IMR-90 (cell line): ENCODE measurements at regions not wholly inside any gene's neighbourhood (a gene's known extent, or its start where the extent isn't known, plus 50 kb on each side); places are given as distances from the start of the nearest gene placed in this dataset.

Source experiments
- ATAC-seq: fragments of 200-7000 bp; cut with Tn5 transposase; 2 replicates; pipeline ENCODE4 v1.9.1; 2020; ENCODE audit warnings: low read depth, mild to moderate bottlenecking, moderate library complexity
- BruUV-seq: library from RNA; stranded (reverse); fragments of 400-500 nt; replicated peaks from 2 replicates; lab custom pipeline; 2021; lab: Mats Ljungman, UMichigan
- CTCF ChIA-PET: fragments of 300-600 bp; formaldehyde crosslinking; extraction: SDS; loops from one replicate; lab custom pipeline; 2021; ENCODE audit warnings: antibody characterized with exemption; lab: Yijun Ruan, JAX
- POLR2A ChIA-PET: fragments of 300-600 bp; sonication (Branson Sonifier 250); formaldehyde crosslinking; loops from one replicate; lab custom pipeline; 2022; ENCODE audit warnings: antibody characterized with exemption; ENCODE audit not compliant: unreplicated experiment; lab: Charles Lee
- DNase-seq: peaks from one replicate; pipeline ENCODE4 v3.0.0; 2013
- H2AFZ ChIP-seq: replicated peaks from 2 replicates; pipeline ENCODE3; 2013; ENCODE audit warnings: low read length, mild to moderate bottlenecking; ENCODE audit not compliant: poor library complexity
- H2AK5ac ChIP-seq: 2 replicates; pipeline ENCODE4 v1.6.1; 2013; ENCODE audit warnings: low read depth, low read length, inconsistent platforms
- H2AK9ac ChIP-seq: replicated peaks from 2 replicates; pipeline ENCODE3; 2013; ENCODE audit warnings: mild to moderate bottlenecking, low read depth, low read length, moderate library complexity; ENCODE audit not compliant: poor library complexity
- H2BK120ac ChIP-seq: 2 replicates; pipeline ENCODE4 v1.6.1; 2013; ENCODE audit warnings: low read depth, low read length, inconsistent platforms
- H2BK15ac ChIP-seq: 3 replicates; pipeline ENCODE4 v1.6.1; 2013; ENCODE audit warnings: low read depth, low read length, inconsistent platforms
- H2BK20ac ChIP-seq: 2 replicates; pipeline ENCODE4 v1.6.1; 2013; ENCODE audit warnings: low read depth, mild to moderate bottlenecking, inconsistent platforms, low read length, moderate library complexity
- H2BK5ac ChIP-seq: 2 replicates; pipeline ENCODE4 v1.6.1; 2013; ENCODE audit warnings: mild to moderate bottlenecking, low read depth, low read length, inconsistent platforms; ENCODE audit not compliant: poor library complexity, severe bottlenecking
- H3K14ac ChIP-seq: replicated peaks from 2 replicates; pipeline ENCODE4 v1.6.1; 2013; ENCODE audit warnings: low read depth, low read length, inconsistent platforms
- H3K18ac ChIP-seq: 2 replicates; pipeline ENCODE4 v1.6.1; 2013; ENCODE audit warnings: low read depth, low read length, control low read depth
- H3K23ac ChIP-seq: 2 replicates; pipeline ENCODE4 v1.6.1; 2013; ENCODE audit warnings: low read depth, low read length, inconsistent platforms
- H3K27ac ChIP-seq: 2 replicates; pipeline ENCODE4 v1.5.1; 2013; ENCODE audit warnings: mild to moderate bottlenecking, control low read depth, low read length; ENCODE audit not compliant: insufficient read depth
- H3K27me3 ChIP-seq: 2 replicates; pipeline ENCODE4 v1.6.1; 2013; ENCODE audit warnings: low read length; ENCODE audit not compliant: control insufficient read depth, insufficient read depth
- H3K36me3 ChIP-seq: 2 replicates; pipeline ENCODE4 v1.6.1; 2013; ENCODE audit warnings: low read length, mixed read lengths; ENCODE audit not compliant: control insufficient read depth, insufficient read depth
- H3K4ac ChIP-seq: 2 replicates; pipeline ENCODE4 v1.6.1; 2013; ENCODE audit warnings: low read depth, low read length, inconsistent platforms
- H3K4me1 ChIP-seq: 2 replicates; pipeline ENCODE4 v1.6.1; 2013; ENCODE audit warnings: low read length, mixed read lengths; ENCODE audit not compliant: control insufficient read depth, insufficient read depth
- H3K4me2 ChIP-seq: 2 replicates; pipeline ENCODE4 v1.6.1; 2013; ENCODE audit warnings: low read depth, mild to moderate bottlenecking, control low read depth, low read length, moderate library complexity
- H3K4me3 ChIP-seq: 2 replicates; pipeline ENCODE4 v1.5.1; 2013; ENCODE audit warnings: low read depth, mild to moderate bottlenecking, control low read depth, low read length, moderate library complexity; ENCODE audit not compliant: insufficient read depth
- H3K56ac ChIP-seq: 2 replicates; pipeline ENCODE4 v1.6.1; 2013; ENCODE audit warnings: low read length, inconsistent platforms; ENCODE audit not compliant: insufficient read depth; ENCODE audit errors: extremely low read depth
- H3K79me1 ChIP-seq, 2 experiments: 2 replicates each; pipeline ENCODE4 v1.6.1; 2013; ENCODE audit warnings: low read length in 2 of 2, inconsistent platforms in 1 of 2, low read depth in 1 of 2
- H3K9ac ChIP-seq: 2 replicates; pipeline ENCODE4 v1.6.1; 2013; ENCODE audit warnings: low read depth, low read length, control low read depth
- H3K9me1 ChIP-seq: 2 replicates; pipeline ENCODE4 v1.6.1; 2013; ENCODE audit warnings: low read length, inconsistent platforms; ENCODE audit not compliant: insufficient read depth
- H3K9me3 ChIP-seq: 2 replicates; pipeline ENCODE4 v1.6.1; 2013; ENCODE audit warnings: low read length; ENCODE audit not compliant: control insufficient read depth, insufficient read depth
- H4K20me1 ChIP-seq: 2 replicates; pipeline ENCODE4 v1.6.1; 2013; ENCODE audit warnings: low read length, inconsistent platforms; ENCODE audit not compliant: insufficient read depth
- H4K5ac ChIP-seq: 2 replicates; pipeline ENCODE4 v1.6.1; 2013; ENCODE audit warnings: mild to moderate bottlenecking, low read depth, low read length, control low read depth
- H4K8ac ChIP-seq, 2 experiments: 2 replicates each; pipeline ENCODE4 v1.6.1; 2013; ENCODE audit warnings: low read depth in 2 of 2, low read length in 2 of 2, control low read depth in 1 of 2, inconsistent platforms in 1 of 2
- H4K91ac ChIP-seq: 2 replicates; pipeline ENCODE4 v1.6.1; 2013; ENCODE audit warnings: low read depth, low read length, inconsistent platforms; ENCODE audit not compliant: insufficient read depth
- CEBPB ChIP-seq: IDR thresholded peaks from 2 replicates; pipeline ENCODE4 v1.6.1; 2012; ENCODE audit warnings: low read depth, low read length, improper control_type of control experiment
- WGBS, 2 experiments: methylation state at CpG; one replicate each; pipeline versions ENCODE4 v1.1.5 to v1.1.7; 2013; ENCODE audit warnings: missing lambda C conversion rate in 2 of 2; ENCODE audit not compliant: insufficient read length in 1 of 2; ENCODE audit errors: extremely low coverage in 2 of 2; 5-methylcytosine and 5-hydroxymethylcytosine counted together
- dilution Hi-C: fragments of 300-500 bp; cut with HindIII; formaldehyde crosslinking; loops from one replicate; pipeline ENCODE4 v1.14.3; 2018; ENCODE audit warnings: low sequenced_read_pairs; ENCODE audit not compliant: unreplicated experiment
- in situ Hi-C: fragments of 300-500 bp; cut with MboI; formaldehyde crosslinking; loops from 3 replicates; pipeline ENCODE4 v1.14.3; 2019; ENCODE audit warnings: low sequenced_read_pairs, inconsistent platforms, mixed read lengths
- intact Hi-C: fragments of 100-400 bp; cut with micrococcal nuclease; formaldehyde crosslinking; loops from 2 replicates; pipeline ENCODE4 v1.10.0; 2022
- TF ChIP-seq, protein P1 (sequence below): fragments of 150-350 bp; IDR thresholded peaks from 2 replicates; pipeline ENCODE4 v1.6.1; 2017; ENCODE audit warnings: mild to moderate bottlenecking, antibody characterized with exemption, low read length, low read depth

DNA sequence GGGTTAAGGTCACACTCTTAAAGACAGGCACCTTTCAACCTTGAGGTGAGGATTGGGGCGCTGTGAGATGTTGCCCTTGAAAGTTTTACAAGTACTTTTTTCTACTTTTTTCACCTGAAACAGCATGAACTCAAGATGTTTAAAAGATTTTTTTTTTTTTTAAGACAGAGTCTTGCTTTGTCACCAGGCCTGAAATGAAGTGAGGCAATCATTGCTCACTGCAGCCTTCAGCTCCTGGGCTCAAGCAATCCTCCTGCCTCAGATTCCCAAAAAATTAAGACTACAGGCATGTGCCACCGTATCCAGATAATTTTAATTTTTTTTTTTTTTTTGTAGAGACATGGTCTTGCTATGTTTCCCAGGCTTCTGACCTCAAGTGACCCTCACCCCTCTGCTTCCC, 243.9 kb downstream of the DIO2 start:
- Histone ChIP-seq H3K56ac (0 out of 2 replicates have a peak overlapping the region, but pooled peaks have one; percentile 35), H3K4me2 (peak overlapping the region; percentile 74; the same call in 1 of the 2 replicates), H2BK20ac (peak overlapping the region; percentile 61; the same call in 1 of the 2 replicates), H2AFZ (no peak overlapping the region), H3K9me1 (no peaks in the 10 kb centered on the region), H3K79me1 (no peaks in the 10 kb centered on the region), H2BK120ac (peak overlapping the region; percentile 77; the same call in 1 of the 2 replicates), H2BK15ac (no peak overlapping the region), H3K18ac (peak overlapping the region; percentile 97; the same call in 1 of the 2 replicates), H3K4me3 (no peak overlapping the region), H3K27me3 (no peaks in the 10 kb centered on the region), H2AK5ac (peak overlapping the region; percentile 20; the same call in 1 of the 2 replicates), H3K9ac (peak overlapping the region; percentile 29; the same call in 1 of the 2 replicates), H4K20me1 (no peaks in the 10 kb centered on the region), H3K4me1 (peaks cover 5% of the 10 kb centered on the region), H3K23ac (no peak overlapping the region), H4K91ac (no peak overlapping the region), H3K36me3 (no peaks in the 10 kb centered on the region), H3K9me3 (no peaks in the 10 kb centered on the region), H3K4ac (peak overlapping the region; percentile 66), H4K5ac (peak overlapping the region; percentile 86; the same call in 1 of the 2 replicates), H2AK9ac (no peak overlapping the region), H2BK5ac (peak overlapping the region; percentile 87), H4K8ac (peak overlapping the region in 1 of 2 experiments; percentile 18; a peak in 2 of 4 replicates), H3K27ac (peak overlapping the region; percentile 59), H3K14ac (peak overlapping the region; percentile 74; the same call in 1 of the 2 replicates)
- dilution Hi-C loops (no loop called here), in situ Hi-C loops (no loop called here), intact Hi-C loops (no loop called here)
- ChIA-PET CTCF (interaction anchor here (0.6 kb wide), 4 partner anchors 9 to 442 kb away, joined by 3 to 5 read pairs (median 3); no protein-coding TSS in a partner anchor), POLR2A (interaction anchor here (0.6 kb wide), 1 partner anchor 29 kb away, joined by 3 read pairs; no protein-coding TSS in a partner anchor)
- no peak for ATAC-seq
- DNase-seq, result peak; percentile 54
- no TSS peak for BruUV-seq
- TF ChIP-seq CEBPB, result peak; percentile 79
- TF ChIP-seq, protein P1, sequence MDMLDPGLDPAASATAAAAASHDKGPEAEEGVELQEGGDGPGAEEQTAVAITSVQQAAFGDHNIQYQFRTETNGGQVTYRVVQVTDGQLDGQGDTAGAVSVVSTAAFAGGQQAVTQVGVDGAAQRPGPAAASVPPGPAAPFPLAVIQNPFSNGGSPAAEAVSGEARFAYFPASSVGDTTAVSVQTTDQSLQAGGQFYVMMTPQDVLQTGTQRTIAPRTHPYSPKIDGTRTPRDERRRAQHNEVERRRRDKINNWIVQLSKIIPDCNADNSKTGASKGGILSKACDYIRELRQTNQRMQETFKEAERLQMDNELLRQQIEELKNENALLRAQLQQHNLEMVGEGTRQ, result no peak
- no CpG with 5 or more reads among the region's 2 CpGs for WGBS, 2 experiments
